ENCODE measurements at regions not wholly inside any gene's neighbourhood (a gene's known extent, or its start where the extent isn't known, plus 50 kb on each side); places are given as distances from the start of the nearest gene placed in this dataset.

DNA sequence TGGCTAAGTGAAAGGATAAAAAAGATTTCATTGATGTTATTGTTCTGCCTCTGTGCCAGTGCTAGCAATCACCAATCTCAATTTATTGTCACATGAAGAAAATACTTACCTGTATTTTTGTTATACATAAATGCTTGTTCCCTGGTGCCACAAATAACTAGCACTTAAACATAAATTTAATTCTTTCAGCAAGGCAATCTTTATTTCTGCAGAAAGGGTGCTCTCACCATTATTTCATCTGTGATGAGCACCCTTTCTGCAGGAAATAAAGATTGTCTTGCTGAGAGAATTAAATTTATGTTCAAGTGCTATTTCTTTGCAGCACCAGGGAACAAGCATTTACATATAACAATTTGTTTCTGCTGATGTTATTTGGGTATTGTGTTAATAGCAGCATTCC is 87.2 kb downstream of the DIRAS3 start:
- Mint-ChIP-seq H3K27ac (no peak overlapping the region), H3K27me3 (ENCODE audit: low read depth) (no peaks in the 10 kb centered on the region), H3K4me1 (ENCODE audit: low read depth) (no peaks in the 10 kb centered on the region), H3K4me3 (no peak overlapping the region), H3K36me3 (ENCODE audit: insufficient read depth in 2 of 2) (no peaks in the 10 kb centered on the region), H3K9me3 (peaks cover 1 to 6% of the 10 kb centered on the region in 2 donors)
- DNase-seq (no peak), ATAC-seq (replicated peaks in 1 of 2) (no peak)

DNA sequence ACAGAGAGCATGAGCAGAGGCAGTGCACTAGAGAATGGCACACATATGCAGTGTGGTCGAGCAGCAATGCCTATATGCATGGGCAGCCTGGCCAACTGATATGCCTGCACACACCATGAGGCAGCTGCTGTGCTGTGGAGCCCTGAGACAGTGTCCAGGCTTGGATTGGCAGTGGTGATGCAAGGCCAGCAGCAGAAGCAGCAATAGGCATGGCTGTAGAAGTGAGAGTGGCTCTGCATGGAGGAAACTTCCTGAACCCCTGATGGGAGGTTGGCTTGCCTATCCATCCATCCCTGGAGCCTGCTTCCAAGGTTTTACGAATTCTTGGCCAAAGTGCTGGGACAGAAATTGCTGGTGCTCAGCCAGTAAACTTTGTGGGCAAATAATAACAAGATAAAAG is 89.7 kb downstream of the DIRAS3 start:
- ATAC-seq (replicated peaks in 1 of 2) (no peak), DNase-seq (no peak)
- Mint-ChIP-seq H3K27me3 (ENCODE audit: low read depth) (no peaks in the 10 kb centered on the region), H3K4me1 (ENCODE audit: low read depth) (no peaks in the 10 kb centered on the region), H3K4me3 (no peak overlapping the region), H3K9me3 (peaks cover 1 to 6% of the 10 kb centered on the region in 2 donors), H3K27ac (no peak overlapping the region), H3K36me3 (ENCODE audit: insufficient read depth in 2 of 2) (no peaks in the 10 kb centered on the region)

DNA sequence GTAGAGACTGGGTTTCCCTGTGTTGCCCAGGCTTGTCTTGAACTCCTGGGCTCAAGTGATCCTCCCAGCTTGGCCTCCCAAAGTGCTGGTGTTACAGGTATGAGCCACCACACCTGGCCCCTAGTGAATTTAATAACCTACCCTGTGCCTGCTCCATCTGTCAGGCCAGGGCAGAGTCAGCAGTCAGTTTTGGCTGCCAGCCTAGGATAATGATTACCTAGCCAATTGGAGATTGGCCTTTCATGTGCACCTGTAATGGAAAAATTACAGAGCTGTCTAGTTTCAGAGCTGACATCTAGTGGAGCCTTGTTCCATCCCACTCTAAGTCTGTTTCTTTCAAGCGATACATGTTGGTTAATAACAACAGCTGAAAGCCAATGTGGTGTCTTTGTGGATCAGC is 92.0 kb downstream of the DIRAS3 start:
- no peaks in the 10 kb centered on the region for H3K36me3 Mint-ChIP-seq (ENCODE audit: insufficient read depth in 2 of 2)
- H3K27ac Mint-ChIP-seq: no peak overlapping the region
- DNase-seq (no peak), ATAC-seq (replicated peaks in 1 of 2) (no peak)
- peaks cover 7% of the 10 kb centered on the region for H3K27me3 Mint-ChIP-seq (ENCODE audit: low read depth)
- no peaks in the 10 kb centered on the region for H3K4me1 Mint-ChIP-seq (ENCODE audit: low read depth)
- H3K9me3 Mint-ChIP-seq: peaks cover 0 to 6% of the 10 kb centered on the region in 2 donors
- H3K4me3 Mint-ChIP-seq: no peak overlapping the region

DNA sequence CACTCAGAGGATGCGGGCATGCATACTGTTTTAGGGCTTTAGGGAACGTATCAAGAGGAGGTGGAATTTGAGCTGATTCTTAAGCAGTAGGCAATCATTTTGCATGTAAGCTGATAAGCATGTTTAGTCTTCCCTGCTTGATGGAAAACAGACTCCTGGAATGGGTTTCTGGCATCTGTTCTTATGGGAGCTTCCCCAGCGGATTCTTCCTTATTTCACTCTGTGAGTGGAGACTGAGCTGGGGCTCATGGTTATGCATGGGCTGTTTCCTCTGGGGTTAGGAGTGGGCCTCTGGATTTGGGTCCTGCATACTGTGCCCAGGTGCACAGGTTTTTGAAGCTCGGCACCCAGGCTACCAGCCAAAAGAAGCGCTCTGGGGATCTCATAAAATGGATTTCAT is 93.4 kb downstream of the DIRAS3 start:
- Mint-ChIP-seq H3K27me3 (ENCODE audit: low read depth) (peaks cover 7% of the 10 kb centered on the region), H3K27ac (no peak overlapping the region), H3K36me3 (ENCODE audit: insufficient read depth in 2 of 2) (no peaks in the 10 kb centered on the region), H3K4me1 (ENCODE audit: low read depth) (no peaks in the 10 kb centered on the region), H3K9me3 (peaks cover 0 to 2% of the 10 kb centered on the region in 2 donors), H3K4me3 (no peak overlapping the region)
- DNase-seq (no peak), ATAC-seq (replicated peaks in 1 of 2) (no peak)

DNA sequence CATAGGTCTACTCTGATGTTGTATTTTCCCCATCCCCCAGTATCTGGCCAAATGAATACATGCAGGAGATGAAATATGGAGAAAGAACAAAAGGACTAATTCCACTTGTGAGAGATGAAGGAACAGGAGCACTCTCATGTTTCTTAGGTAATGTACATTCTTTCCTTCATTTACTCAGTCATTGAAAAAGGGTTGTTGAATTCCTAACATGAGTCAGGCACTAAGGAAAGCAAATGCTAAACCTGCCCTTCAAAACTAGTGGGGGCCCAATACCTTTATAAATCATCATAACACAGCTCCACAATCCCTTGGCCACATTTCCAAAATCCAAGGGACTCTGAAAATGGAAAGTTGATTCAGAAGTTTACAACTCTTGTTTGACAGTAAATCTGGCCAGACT is 94.3 kb downstream of the DIRAS3 start:
- Mint-ChIP-seq H3K27me3 (ENCODE audit: low read depth) (peaks cover 7% of the 10 kb centered on the region), H3K36me3 (ENCODE audit: insufficient read depth in 2 of 2) (no peaks in the 10 kb centered on the region), H3K4me1 (ENCODE audit: low read depth) (no peaks in the 10 kb centered on the region), H3K27ac (no peak overlapping the region), H3K9me3 (no peaks in the 10 kb centered on the region), H3K4me3 (no peak overlapping the region)
- ATAC-seq (replicated peaks in 1 of 2): no peak
- DNase-seq: no peak

DNA sequence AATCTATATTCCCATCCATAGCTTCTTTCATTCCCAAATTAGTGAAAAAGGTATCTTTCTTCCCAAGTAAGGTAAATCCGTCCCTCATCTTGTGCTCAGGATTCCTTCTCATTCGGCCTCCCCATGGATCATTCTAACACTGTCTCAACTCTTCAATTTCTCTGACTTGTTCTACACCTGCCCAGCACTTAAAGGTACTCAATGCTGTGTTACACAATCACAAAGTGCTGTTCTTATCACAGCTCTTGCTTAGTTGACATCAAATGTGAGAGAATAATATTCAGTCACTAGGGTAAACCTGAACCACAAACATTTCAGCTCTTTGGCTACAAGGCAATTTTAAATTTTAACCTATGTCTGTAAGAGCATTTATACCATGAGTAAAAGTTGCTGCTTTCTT is 94.8 kb downstream of the DIRAS3 start:
- ATAC-seq (replicated peaks in 1 of 2) (no peak), DNase-seq (no peak)
- Mint-ChIP-seq H3K4me3 (no peak overlapping the region), H3K27me3 (ENCODE audit: low read depth) (peaks cover 7% of the 10 kb centered on the region), H3K9me3 (no peaks in the 10 kb centered on the region), H3K27ac (no peak overlapping the region), H3K36me3 (ENCODE audit: insufficient read depth in 2 of 2) (no peaks in the 10 kb centered on the region), H3K4me1 (ENCODE audit: low read depth) (no peaks in the 10 kb centered on the region)

DNA sequence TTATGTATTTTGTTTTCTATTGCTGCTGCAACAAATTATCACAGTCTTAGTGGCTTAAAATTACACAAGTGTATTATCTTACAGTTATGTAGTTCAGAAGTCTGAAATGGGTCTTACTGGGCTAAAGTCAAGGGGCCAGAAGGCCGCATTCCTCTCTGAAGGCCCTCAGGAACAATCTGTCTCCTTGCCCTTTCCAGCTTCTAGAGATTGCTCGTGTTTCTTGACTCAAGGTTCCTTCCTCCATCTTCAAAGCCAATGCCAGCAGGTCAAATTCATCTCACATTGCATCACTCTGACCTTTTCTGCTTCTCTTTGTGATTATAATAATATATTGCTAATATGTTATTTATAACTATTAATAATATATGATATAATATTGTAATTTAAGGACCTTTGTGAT is 97.1 kb downstream of the DIRAS3 start:
- Mint-ChIP-seq H3K4me3 (no peak overlapping the region), H3K4me1 (ENCODE audit: low read depth) (no peaks in the 10 kb centered on the region), H3K36me3 (ENCODE audit: insufficient read depth in 2 of 2) (no peaks in the 10 kb centered on the region), H3K9me3 (no peaks in the 10 kb centered on the region), H3K27me3 (ENCODE audit: low read depth) (peaks cover 7% of the 10 kb centered on the region), H3K27ac (no peak overlapping the region)
- ATAC-seq (replicated peaks in 1 of 2) (no peak), DNase-seq (no peak)

DNA sequence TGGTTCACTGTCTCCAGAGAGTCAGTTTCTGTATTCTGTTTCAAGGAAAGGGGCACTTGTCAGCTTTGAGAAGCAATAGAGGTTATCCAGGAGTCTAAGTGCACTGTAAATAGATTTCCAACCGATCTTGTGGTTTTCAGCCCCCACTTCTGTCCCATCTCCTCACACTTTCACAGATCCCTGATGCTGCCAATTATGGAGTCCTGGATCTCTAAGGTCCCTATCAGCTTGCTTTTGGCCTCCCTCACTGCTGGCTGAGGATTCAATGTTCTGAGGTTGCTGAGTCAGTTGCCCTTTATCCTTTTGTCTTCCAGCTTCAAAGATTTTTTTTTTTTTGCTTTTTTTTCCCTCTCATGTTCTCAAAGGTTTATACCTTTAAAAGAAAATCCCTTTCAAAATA is 98.4 kb downstream of the DIRAS3 start:
- H3K27me3 Mint-ChIP-seq (ENCODE audit: low read depth): peaks cover 7% of the 10 kb centered on the region
- no peaks in the 10 kb centered on the region for H3K36me3 Mint-ChIP-seq (ENCODE audit: insufficient read depth in 2 of 2)
- H3K9me3 Mint-ChIP-seq: no peaks in the 10 kb centered on the region
- H3K27ac Mint-ChIP-seq: no peak overlapping the region
- H3K4me3 Mint-ChIP-seq: no peak overlapping the region
- DNase-seq (no peak), ATAC-seq (replicated peaks in 1 of 2) (no peak)
- no peaks in the 10 kb centered on the region for H3K4me1 Mint-ChIP-seq (ENCODE audit: low read depth)

DNA sequence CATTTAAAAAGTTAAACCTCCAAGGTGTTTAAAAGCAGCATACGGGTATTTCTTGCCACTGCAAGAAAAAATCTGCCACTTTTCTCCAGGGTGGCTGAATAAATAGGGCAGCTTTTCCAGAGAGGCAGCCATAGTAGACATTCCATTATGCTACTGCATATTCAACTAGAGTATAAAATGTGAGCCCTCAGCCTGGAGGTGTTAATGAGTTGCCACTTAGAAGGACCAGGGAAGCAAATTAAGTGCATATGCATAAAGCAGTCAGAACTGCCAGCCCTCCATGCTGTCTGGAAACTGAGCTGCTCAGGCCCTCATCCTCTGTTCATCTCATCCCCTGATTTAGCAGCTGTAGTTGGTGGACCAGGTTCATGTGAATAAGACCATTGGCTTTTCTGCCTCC is 99.4 kb downstream of the DIRAS3 start:
- no peak for ATAC-seq (replicated peaks in 1 of 2)

DNA sequence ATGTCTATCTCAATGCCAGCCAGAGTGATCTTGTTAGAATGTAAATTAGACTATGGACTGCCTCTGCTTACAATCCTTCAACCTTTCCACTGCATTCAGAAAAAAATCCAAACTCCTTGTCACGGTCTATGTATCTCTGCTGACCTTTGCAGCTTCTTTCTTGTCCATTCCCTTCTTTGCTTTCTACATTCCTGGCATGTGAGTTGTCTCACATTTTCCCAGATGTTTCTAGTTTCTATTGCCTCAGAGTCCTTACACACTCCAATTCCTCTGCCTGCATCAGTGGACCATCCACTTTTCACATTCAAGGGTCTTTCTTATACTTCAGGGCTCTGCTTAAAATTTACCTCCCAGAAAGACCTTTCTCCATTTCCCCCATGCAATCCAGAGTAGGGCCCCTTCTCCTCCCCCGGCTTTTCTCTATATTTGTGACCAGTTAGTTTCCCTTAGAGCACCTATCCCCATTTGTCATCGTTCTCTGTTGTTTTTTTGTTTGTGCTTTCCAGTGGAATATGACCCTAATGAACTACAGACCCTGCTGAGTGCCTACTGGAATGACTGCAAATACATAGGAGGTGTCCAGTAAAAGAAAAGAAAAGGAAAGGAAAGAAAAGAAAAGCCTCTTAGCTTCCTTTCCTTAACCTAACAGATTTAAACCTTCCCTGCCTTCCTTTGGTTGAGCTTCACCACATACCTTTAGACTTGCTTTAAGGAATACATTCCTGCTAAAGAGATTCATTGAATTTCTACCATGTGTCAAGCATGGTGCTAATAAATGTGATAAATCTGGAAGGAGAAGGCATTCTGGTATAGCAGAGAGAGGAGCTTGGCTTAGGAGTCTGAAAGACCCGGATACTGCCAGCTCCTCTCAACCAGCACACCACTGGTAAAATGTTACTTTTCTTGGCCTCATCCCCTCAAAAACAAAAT is 102.0 kb downstream of the DIRAS3 start:
- Mint-ChIP-seq H3K9me3 (peaks cover 0 to 3% of the 10 kb centered on the region in 2 donors), H3K4me3 (no peak overlapping the region), H3K27me3 (ENCODE audit: low read depth) (no peaks in the 10 kb centered on the region), H3K36me3 (ENCODE audit: insufficient read depth in 2 of 2) (no peaks in the 10 kb centered on the region), H3K27ac (no peak overlapping the region), H3K4me1 (ENCODE audit: low read depth) (no peaks in the 10 kb centered on the region)
- ATAC-seq (replicated peaks in 1 of 2): no peak
- no peak for DNase-seq

More for the DNA sequence above, 99.4 kb downstream of the DIRAS3 start:
- Mint-ChIP-seq H3K27me3 (ENCODE audit: low read depth) (peaks cover 7% of the 10 kb centered on the region), H3K36me3 (ENCODE audit: insufficient read depth in 2 of 2) (no peaks in the 10 kb centered on the region), H3K4me1 (ENCODE audit: low read depth) (no peaks in the 10 kb centered on the region), H3K4me3 (no peak overlapping the region), H3K9me3 (no peaks in the 10 kb centered on the region), H3K27ac (no peak overlapping the region)
- DNase-seq: no peak

DNA sequence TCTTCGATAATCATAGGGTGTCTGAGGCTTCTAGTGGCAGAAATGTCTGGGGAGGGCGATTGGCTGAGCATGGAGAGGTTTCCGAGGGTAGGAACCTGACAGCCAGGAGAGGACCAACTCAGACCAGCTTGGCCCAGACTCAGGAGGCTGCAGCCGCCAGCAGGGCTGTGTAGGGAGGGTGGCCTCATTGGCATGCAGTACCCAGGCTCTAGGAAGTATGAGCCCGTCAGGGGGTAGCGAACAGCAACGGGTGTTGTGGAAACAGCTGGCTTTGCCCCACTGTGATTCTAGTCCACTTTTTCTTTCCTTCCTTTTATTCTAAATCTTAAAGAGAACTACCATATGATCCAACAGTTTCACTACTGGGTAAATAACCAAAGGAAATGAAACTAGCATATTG is 103.3 kb downstream of the DIRAS3 start:
- Mint-ChIP-seq H3K27ac (no peak overlapping the region), H3K36me3 (ENCODE audit: insufficient read depth in 2 of 2) (no peaks in the 10 kb centered on the region), H3K4me3 (no peak overlapping the region), H3K9me3 (peaks cover 0 to 3% of the 10 kb centered on the region in 2 donors), H3K4me1 (ENCODE audit: low read depth) (no peaks in the 10 kb centered on the region), H3K27me3 (ENCODE audit: low read depth) (peaks cover 6% of the 10 kb centered on the region)
- ATAC-seq (replicated peaks in 1 of 2): no peak
- DNase-seq: no peak

DNA sequence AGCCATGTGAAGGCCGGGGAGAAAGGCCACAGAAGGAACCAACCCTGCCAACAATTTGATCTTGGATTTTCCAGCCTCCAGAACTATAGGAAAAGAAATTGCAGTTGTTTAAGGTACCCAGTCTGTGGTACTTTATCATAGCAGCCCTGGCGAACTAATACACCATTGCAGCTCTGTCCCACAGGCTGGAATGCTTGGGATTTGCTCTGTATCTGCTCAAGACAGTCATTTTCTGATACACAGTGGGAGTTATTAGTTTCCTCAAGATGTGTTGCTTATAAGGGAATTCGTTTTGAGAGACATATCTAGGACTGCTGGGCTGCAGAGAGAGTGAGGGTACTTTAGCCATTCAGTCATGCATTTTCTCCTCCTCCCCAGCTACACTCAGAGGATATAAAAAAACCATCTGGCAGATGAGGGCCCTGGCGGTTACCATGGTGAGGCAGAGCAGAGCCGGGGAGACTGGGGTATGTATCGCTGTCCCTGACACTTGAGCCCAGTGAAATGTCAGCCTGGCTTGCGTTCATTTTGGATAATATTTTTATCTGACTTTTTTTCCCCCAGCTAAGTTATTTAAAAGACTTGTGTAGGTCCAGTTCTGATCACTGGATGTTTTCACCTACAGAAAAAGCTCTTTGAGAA is 104.6 kb downstream of the DIRAS3 start:
- no peak for ATAC-seq (replicated peaks in 1 of 2)
- Mint-ChIP-seq H3K27me3 (ENCODE audit: low read depth) (peaks cover 6% of the 10 kb centered on the region), H3K4me1 (ENCODE audit: low read depth) (no peaks in the 10 kb centered on the region), H3K4me3 (no peak overlapping the region), H3K9me3 (peaks cover 0 to 3% of the 10 kb centered on the region in 2 donors), H3K27ac (no peak overlapping the region), H3K36me3 (ENCODE audit: insufficient read depth in 2 of 2) (no peaks in the 10 kb centered on the region)
- DNase-seq: no peak

DNA sequence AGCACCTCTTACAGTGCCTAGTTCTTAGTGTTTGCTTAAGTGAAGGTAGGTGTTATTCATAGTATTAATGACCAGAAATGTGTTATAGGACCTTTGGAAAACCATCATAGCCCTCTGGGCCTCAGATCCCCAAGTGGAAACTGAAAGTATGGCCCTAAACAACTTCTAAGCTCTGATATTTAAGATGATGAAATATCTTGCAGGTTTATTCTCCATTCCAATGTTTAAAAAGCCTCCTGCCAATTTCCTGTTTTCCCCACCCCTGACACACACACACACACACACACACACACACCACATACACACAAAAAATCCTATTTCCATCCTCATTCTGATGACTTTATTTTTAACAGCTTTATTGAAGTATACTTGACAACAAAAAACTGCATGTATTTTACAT is 108.2 kb downstream of the DIRAS3 start:
- Mint-ChIP-seq H3K27ac (no peak overlapping the region), H3K9me3 (peaks cover 0 to 3% of the 10 kb centered on the region in 2 donors), H3K4me3 (no peak overlapping the region), H3K36me3 (ENCODE audit: insufficient read depth in 2 of 2) (no peaks in the 10 kb centered on the region), H3K4me1 (ENCODE audit: low read depth) (no peaks in the 10 kb centered on the region), H3K27me3 (ENCODE audit: low read depth) (peaks cover 6% of the 10 kb centered on the region)
- ATAC-seq (replicated peaks in 1 of 2) (no peak), DNase-seq (no peak)

All from activated T-cell treated with anti-CD3 and anti-CD28 coated beads, Interleukin-2, amount 50 U/mL, for 72 hours (primary cell).